Cardiac muscle cell (in vitro differentiated cells and primary cell): ENCODE measurements at regions not wholly inside any gene's neighbourhood (a gene's known extent, or its start where the extent isn't known, plus 50 kb on each side); places are given as distances from the start of the nearest gene placed in this dataset.

Experiments used
- DNase-seq, 2 donors: peaks; one replicate each; pipeline versions ENCODE4 v3.0.0 to v3.0.0-alpha.2; 2010 to 2017; ENCODE audit warnings: low read depth in 1 of 2, low spot score in 1 of 2
- H3K27ac ChIP-seq: fragments of 200-600 bp; sonication (generic); 2 replicates; pipeline ENCODE4 v1.5.1; 2016
- H3K27me3 ChIP-seq: fragments of 200-600 bp; sonication (generic); 2 replicates; pipeline ENCODE4 v1.6.0; 2016; ENCODE audit warnings: control low read depth
- H3K36me3 ChIP-seq: fragments of 200-600 bp; sonication (generic); 2 replicates; pipeline ENCODE4 v1.5.1; 2016; ENCODE audit warnings: control low read depth
- H3K4me1 ChIP-seq: fragments of 200-600 bp; sonication (generic); 2 replicates; pipeline ENCODE4 v1.8.1; 2017; ENCODE audit warnings: low read depth, mild to moderate bottlenecking, mixed run types
- H3K4me3 ChIP-seq: fragments of 200-600 bp; sonication (generic); 2 replicates; pipeline ENCODE4 v1.5.1; 2016; ENCODE audit warnings: mild to moderate bottlenecking
- H3K9me3 ChIP-seq: fragments of 200-600 bp; sonication (generic); 2 replicates; pipeline ENCODE4 v1.5.1; 2017; ENCODE audit warnings: low read depth, mild to moderate bottlenecking, control low read depth
- TF ChIP-seq, protein P1 (sequence below): IDR thresholded peaks from 2 replicates; pipeline ENCODE4 v1.5.1; 2012; ENCODE audit warnings: low read depth, mild to moderate bottlenecking, low read length

DNA sequence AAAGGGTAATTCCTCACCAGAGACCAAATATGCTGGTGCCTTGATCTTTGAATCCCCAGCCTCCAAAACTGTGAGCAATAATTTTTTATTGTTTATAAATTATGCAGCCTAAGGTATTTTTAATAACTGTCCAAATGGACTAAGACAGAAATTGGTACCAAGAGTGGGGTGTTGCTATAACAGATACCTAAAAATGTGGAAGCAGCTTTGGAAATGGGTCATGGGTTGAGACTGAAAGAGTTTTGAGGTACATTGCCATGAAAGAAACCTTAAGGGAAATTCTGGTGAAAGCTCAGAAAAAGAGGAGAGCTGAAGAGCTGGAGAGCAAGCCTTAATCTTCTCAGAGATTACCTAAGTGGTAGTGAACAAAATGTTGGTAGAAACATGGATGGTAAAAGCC, 378.2 kb downstream of the NXPE2 start:
- no peaks in the 10 kb centered on the region for H3K4me1 ChIP-seq
- no peaks in the 10 kb centered on the region for H3K27me3 ChIP-seq
- TF ChIP-seq, protein P1, sequence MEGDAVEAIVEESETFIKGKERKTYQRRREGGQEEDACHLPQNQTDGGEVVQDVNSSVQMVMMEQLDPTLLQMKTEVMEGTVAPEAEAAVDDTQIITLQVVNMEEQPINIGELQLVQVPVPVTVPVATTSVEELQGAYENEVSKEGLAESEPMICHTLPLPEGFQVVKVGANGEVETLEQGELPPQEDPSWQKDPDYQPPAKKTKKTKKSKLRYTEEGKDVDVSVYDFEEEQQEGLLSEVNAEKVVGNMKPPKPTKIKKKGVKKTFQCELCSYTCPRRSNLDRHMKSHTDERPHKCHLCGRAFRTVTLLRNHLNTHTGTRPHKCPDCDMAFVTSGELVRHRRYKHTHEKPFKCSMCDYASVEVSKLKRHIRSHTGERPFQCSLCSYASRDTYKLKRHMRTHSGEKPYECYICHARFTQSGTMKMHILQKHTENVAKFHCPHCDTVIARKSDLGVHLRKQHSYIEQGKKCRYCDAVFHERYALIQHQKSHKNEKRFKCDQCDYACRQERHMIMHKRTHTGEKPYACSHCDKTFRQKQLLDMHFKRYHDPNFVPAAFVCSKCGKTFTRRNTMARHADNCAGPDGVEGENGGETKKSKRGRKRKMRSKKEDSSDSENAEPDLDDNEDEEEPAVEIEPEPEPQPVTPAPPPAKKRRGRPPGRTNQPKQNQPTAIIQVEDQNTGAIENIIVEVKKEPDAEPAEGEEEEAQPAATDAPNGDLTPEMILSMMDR: no peak
- no peaks in the 10 kb centered on the region for H3K36me3 ChIP-seq
- DNase-seq: no peak
- no peaks in the 10 kb centered on the region for H3K9me3 ChIP-seq
- H3K4me3 ChIP-seq: no peak overlapping the region
- no peak overlapping the region for H3K27ac ChIP-seq

DNA sequence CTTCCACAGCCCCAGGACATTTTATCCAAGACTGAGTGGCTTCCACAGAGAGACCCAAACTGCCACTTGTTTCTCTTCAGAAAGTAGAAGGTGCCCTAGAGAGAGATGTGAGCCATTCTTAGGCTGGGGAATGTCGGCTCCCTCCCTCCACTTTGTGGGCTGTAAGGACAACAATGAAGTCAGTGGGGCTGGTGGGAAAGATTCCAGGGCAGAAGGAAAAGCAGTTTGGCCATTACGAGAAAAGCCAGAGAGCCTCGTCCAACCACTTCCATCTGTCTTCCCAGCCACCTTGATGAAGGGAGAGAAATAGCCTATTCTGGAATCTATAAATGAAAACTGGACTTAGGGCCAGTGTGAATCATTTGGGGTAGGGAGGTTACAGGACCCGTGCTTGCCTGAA, 382.5 kb downstream of the NXPE2 start:
- TF ChIP-seq, protein P1: no peak
- Histone ChIP-seq H3K27ac (no peak overlapping the region), H3K9me3 (no peaks in the 10 kb centered on the region), H3K27me3 (no peaks in the 10 kb centered on the region), H3K4me3 (no peak overlapping the region), H3K36me3 (no peaks in the 10 kb centered on the region), H3K4me1 (no peaks in the 10 kb centered on the region)
- no peak for DNase-seq

DNA sequence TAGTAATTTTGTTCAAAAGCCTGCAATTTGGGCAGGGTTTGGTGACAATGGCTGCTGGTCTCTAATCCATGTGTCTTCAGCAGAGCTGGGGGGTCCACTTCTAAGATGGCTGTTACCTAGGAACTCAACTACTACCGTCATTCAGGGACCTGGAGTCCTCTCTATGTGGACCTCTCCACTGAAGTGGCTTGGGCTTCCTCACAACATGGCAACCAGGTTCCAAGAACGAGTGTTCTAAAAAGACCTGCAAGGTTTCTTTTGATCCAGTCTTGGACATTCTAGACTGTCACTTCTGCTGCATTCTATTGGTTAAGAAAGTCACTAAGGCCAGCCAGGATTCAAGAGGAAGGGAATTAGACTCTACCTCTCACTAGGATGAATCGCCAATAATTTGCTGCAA, 387.0 kb downstream of the NXPE2 start:
- H3K4me3 ChIP-seq: no peak overlapping the region
- H3K27me3 ChIP-seq: no peaks in the 10 kb centered on the region
- no peaks in the 10 kb centered on the region for H3K4me1 ChIP-seq
- no peaks in the 10 kb centered on the region for H3K9me3 ChIP-seq
- TF ChIP-seq, protein P1: no peak
- no peaks in the 10 kb centered on the region for H3K36me3 ChIP-seq
- no peak for DNase-seq
- no peak overlapping the region for H3K27ac ChIP-seq

DNA sequence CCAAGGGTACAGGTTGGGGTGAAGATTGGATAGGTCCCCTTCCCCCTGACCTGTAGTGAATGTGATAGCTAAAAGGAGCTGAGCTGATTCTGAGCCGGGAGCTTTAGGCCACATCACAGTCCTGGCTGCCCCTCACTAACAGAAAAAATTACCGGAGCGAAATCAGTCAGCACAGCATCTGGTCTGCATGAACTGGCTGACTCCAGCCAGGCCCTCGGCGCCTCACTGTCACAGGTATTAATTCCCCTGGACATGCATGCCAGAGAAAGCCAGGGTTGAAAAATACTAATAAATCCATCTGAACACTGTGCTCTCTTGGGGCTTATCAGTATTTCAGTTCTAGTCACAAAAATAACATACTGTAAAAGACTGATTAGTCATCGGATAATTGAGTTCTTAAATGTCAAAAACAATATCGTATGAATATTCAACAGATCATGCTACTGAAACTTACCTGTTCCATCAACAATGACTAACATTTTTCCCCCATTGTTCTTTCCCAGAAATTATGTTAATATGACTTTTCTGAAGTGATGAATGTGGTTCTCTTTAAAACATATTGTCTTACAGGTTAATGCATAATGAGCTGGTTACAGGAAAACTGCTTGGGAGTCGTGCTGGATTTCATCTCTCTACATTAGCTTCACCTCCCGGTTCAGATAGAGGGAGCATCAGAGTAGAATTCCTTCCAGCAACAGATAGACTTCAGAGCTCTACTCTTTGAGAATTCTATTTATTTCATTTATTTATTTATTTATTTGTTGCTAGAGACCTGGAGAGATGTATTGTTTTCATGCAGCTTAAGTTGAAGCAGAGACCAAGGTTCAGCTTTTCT, 387.7 kb downstream of the NXPE2 start:
- no peaks in the 10 kb centered on the region for H3K36me3 ChIP-seq
- no peak overlapping the region for H3K4me3 ChIP-seq
- no peaks in the 10 kb centered on the region for H3K27me3 ChIP-seq
- no peaks in the 10 kb centered on the region for H3K9me3 ChIP-seq
- H3K4me1 ChIP-seq: no peaks in the 10 kb centered on the region
- TF ChIP-seq, protein P1: no peak
- no peak for DNase-seq
- no peak overlapping the region for H3K27ac ChIP-seq

DNA sequence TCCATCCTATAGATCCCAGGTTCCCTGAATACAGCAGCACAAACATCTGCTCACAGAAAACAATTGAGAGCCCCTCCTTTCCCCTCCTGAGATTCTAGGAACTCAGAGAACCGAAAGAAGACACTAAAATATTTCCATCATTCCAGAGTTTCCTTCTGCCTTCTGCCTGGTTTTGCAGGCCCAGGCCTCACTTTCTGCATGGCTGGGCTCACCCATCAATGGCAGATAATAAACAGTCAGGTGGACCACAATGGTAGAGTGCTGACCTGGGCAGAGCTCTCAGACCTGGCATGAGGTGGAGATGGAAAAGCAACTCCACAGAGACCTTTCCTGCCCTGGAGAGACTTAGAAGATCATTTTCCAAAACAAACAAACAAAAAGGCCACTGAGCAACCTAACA, 389.1 kb downstream of the NXPE2 start:
- no peaks in the 10 kb centered on the region for H3K9me3 ChIP-seq
- H3K4me1 ChIP-seq: no peaks in the 10 kb centered on the region
- H3K36me3 ChIP-seq: no peaks in the 10 kb centered on the region
- DNase-seq: no peak
- H3K27ac ChIP-seq: no peak overlapping the region
- no peaks in the 10 kb centered on the region for H3K27me3 ChIP-seq
- TF ChIP-seq, protein P1: no peak
- H3K4me3 ChIP-seq: no peak overlapping the region
